WTC11 (cell line): ENCODE measurements at regions not wholly inside any gene's neighbourhood (a gene's known extent, or its start where the extent isn't known, plus 50 kb on each side); places are given as distances from the start of the nearest gene placed in this dataset.

Experiments used
- ATAC-seq: fragments of 200-7000 bp; cut with Tn5 transposase; 2 replicates; pipeline ENCODE4 v1.10.0; 2021; ENCODE audit warnings: mild to moderate bottlenecking, moderate library complexity
- CTCF ChIA-PET: fragments of 300-600 bp; sonication (Branson Sonifier 250); formaldehyde crosslinking; loops from one replicate; lab custom pipeline; 2021; ENCODE audit warnings: antibody characterized with exemption; lab: Charles Lee
- POLR2A ChIA-PET: fragments of 350-600 bp; sonication (Branson Sonifier 250); formaldehyde crosslinking; loops from one replicate; lab custom pipeline; 2021; ENCODE audit warnings: antibody characterized with exemption; lab: Charles Lee
- DNase-seq: peaks from one replicate; pipeline ENCODE4 v3.0.0; 2021; ENCODE audit warnings: low spot score
- H3K27ac Mint-ChIP-seq: 2 replicates; pipeline ENCODE4 v1.8.0; 2021; ENCODE audit warnings: mixed read lengths
- H3K27me3 Mint-ChIP-seq: 2 replicates; pipeline ENCODE4 v1.8.0; 2021; ENCODE audit warnings: low read depth, mild to moderate bottlenecking, moderate library complexity, mixed read lengths
- H3K36me3 Mint-ChIP-seq: 2 replicates; pipeline ENCODE4 v1.8.0; 2021; ENCODE audit warnings: mixed read lengths
- H3K4me1 Mint-ChIP-seq: 2 replicates; pipeline ENCODE4 v1.8.0; 2022; ENCODE audit warnings: mixed read lengths
- H3K4me3 Mint-ChIP-seq: 2 replicates; pipeline ENCODE4 v1.8.0; 2021; ENCODE audit warnings: mild to moderate bottlenecking, moderate library complexity, mixed read lengths
- H3K9me3 Mint-ChIP-seq: 2 replicates; pipeline ENCODE4 v1.8.0; 2021; ENCODE audit warnings: mixed read lengths
- ATF2 ChIP-seq: sonication (generic); formaldehyde crosslinking; IDR thresholded peaks from 2 replicates; pipeline ENCODE4 v1.8.1; 2022; ENCODE audit warnings: low read depth, missing genetic modification reagents, borderline replicate concordance
- ATF3 ChIP-seq: sonication (generic); formaldehyde crosslinking; conservative IDR thresholded peaks from 2 replicates; pipeline ENCODE4 v1.8.1; 2022; ENCODE audit warnings: mild to moderate bottlenecking, missing genetic modification reagents
- CBFB ChIP-seq: sonication (generic); formaldehyde crosslinking; IDR thresholded peaks from 2 replicates; pipeline ENCODE4 v1.8.1; 2022; ENCODE audit warnings: mild to moderate bottlenecking, low read depth, missing genetic modification reagents
- GRHL2 ChIP-seq: fragments of 250-450 bp; sonication (Bioruptor Pico); IDR thresholded peaks from 2 replicates; pipeline ENCODE4 v1.8.0; 2022; ENCODE audit warnings: mild to moderate bottlenecking, moderate library complexity; ENCODE audit not compliant: insufficient replicate concordance, severe bottlenecking
- HMGA2 ChIP-seq: fragments of 250-450 bp; sonication (Bioruptor Pico); IDR thresholded peaks from 2 replicates; pipeline ENCODE4 v1.4.0; 2021; ENCODE audit warnings: mild to moderate bottlenecking, moderate library complexity
- IRF1 ChIP-seq: sonication (generic); formaldehyde crosslinking; IDR thresholded peaks from 2 replicates; pipeline ENCODE4 v1.8.0; 2023; ENCODE audit warnings: missing genetic modification reagents
- KAT7 ChIP-seq: sonication (generic); formaldehyde crosslinking; IDR thresholded peaks from 2 replicates; pipeline ENCODE4 v1.8.1; 2023; ENCODE audit warnings: missing genetic modification reagents, mild to moderate bottlenecking, borderline replicate concordance
- MLX ChIP-seq: sonication (generic); formaldehyde crosslinking; IDR thresholded peaks from 2 replicates; pipeline ENCODE4 v1.8.1; 2023; ENCODE audit warnings: mild to moderate bottlenecking, missing genetic modification reagents, moderate library complexity
- STAT6 ChIP-seq: sonication (generic); formaldehyde crosslinking; conservative IDR thresholded peaks from 2 replicates; pipeline ENCODE4 v1.8.1; 2023; ENCODE audit warnings: mild to moderate bottlenecking, low read depth, missing genetic modification reagents, moderate library complexity
- TCF7 ChIP-seq: sonication (generic); formaldehyde crosslinking; IDR thresholded peaks from 2 replicates; pipeline ENCODE4 v1.8.0; 2022; ENCODE audit warnings: mild to moderate bottlenecking, low read depth, missing genetic modification reagents, moderate library complexity
- TEAD1 ChIP-seq: sonication (generic); formaldehyde crosslinking; IDR thresholded peaks from 2 replicates; pipeline ENCODE4 v1.8.0; 2022; ENCODE audit warnings: mild to moderate bottlenecking, missing genetic modification reagents
- USF2 ChIP-seq: sonication (generic); formaldehyde crosslinking; IDR thresholded peaks from 2 replicates; pipeline ENCODE4 v1.8.1; 2023; ENCODE audit warnings: mild to moderate bottlenecking, missing genetic modification reagents, moderate library complexity
- ZNF232 ChIP-seq: sonication (generic); formaldehyde crosslinking; IDR thresholded peaks from 2 replicates; pipeline ENCODE4 v1.8.0; 2022; ENCODE audit warnings: mild to moderate bottlenecking, missing genetic modification reagents
- ZNF416 ChIP-seq: fragments of 250-450 bp; sonication (Bioruptor Pico); IDR thresholded peaks from 2 replicates; pipeline ENCODE4 v1.9.0; 2021; ENCODE audit warnings: mild to moderate bottlenecking, inconsistent platforms
- ZNF423 ChIP-seq: fragments of 250-450 bp; sonication (Bioruptor Pico); IDR thresholded peaks from 2 replicates; pipeline ENCODE4 v2.1.2; 2022; ENCODE audit warnings: mild to moderate bottlenecking, moderate library complexity
- ZNF512 ChIP-seq: sonication (generic); formaldehyde crosslinking; IDR thresholded peaks from 2 replicates; pipeline ENCODE4 v1.8.1; 2022; ENCODE audit warnings: missing genetic modification reagents, borderline replicate concordance
- ZSCAN18 ChIP-seq: fragments of 250-450 bp; sonication (Bioruptor Pico); IDR thresholded peaks from 2 replicates; pipeline ENCODE4 v2.1.2; 2022; ENCODE audit warnings: mild to moderate bottlenecking, moderate library complexity

GRCh38 chr20:60990061-60990460, 262.0 kb upstream of the CDH4 start:
- H3K36me3 Mint-ChIP-seq = peaks cover 9% of the 10 kb centered on the region
- peaks cover 24% of the 10 kb centered on the region for H3K9me3 Mint-ChIP-seq
- H3K4me3 Mint-ChIP-seq = no peak overlapping the region
- ATAC-seq = no peak
- H3K27ac Mint-ChIP-seq = no peak overlapping the region
- H3K27me3 Mint-ChIP-seq = peaks cover 89% of the 10 kb centered on the region
- peaks cover 14% of the 10 kb centered on the region for H3K4me1 Mint-ChIP-seq
- POLR2A ChIA-PET = no interaction called here
- DNase-seq = no peak
- TF ChIP-seq ZNF232 (CRISPR knock-in tag) (no peak), IRF1 (no peak), USF2 (no peak), ZNF416 (CRISPR knock-in tag) (no peak), ZNF423 (no peak), GRHL2 (CRISPR knock-in tag) (no peak), TCF7 (CRISPR knock-in tag) (no peak), ATF3 (CRISPR knock-in tag) (no peak), CBFB (CRISPR knock-in tag) (no peak), STAT6 (CRISPR knock-in tag) (no peak)
- CTCF ChIA-PET = no interaction called here

GRCh38 chr20:60990643-60991042, 261.4 kb upstream of the CDH4 start:
- ChIA-PET CTCF (no interaction called here), POLR2A (no interaction called here)
- Mint-ChIP-seq H3K4me3 (no peak overlapping the region), H3K9me3 (peaks cover 20% of the 10 kb centered on the region), H3K36me3 (peaks cover 9% of the 10 kb centered on the region), H3K27me3 (peaks cover 89% of the 10 kb centered on the region), H3K4me1 (peaks cover 14% of the 10 kb centered on the region), H3K27ac (no peak overlapping the region)
- TF ChIP-seq KAT7 (no peak), ATF2 (CRISPR knock-in tag) (no peak), MLX (CRISPR knock-in tag) (no peak), HMGA2 (CRISPR knock-in tag) (no peak), ZNF512 (CRISPR knock-in tag) (no peak), ZSCAN18 (CRISPR knock-in tag) (no peak), TEAD1 (CRISPR knock-in tag) (no peak)
- ATAC-seq = no peak
- DNase-seq = no peak
